ENCODE measurements at regions not wholly inside any gene's neighbourhood (a gene's known extent, or its start where the extent isn't known, plus 50 kb on each side); places are given as distances from the start of the nearest gene placed in this dataset.
"Not testable (repeated sequence)": the region's sequence is repeated elsewhere in the genome, so short reads cannot be mapped to it uniquely, and the experiment has no call there.

DNA sequence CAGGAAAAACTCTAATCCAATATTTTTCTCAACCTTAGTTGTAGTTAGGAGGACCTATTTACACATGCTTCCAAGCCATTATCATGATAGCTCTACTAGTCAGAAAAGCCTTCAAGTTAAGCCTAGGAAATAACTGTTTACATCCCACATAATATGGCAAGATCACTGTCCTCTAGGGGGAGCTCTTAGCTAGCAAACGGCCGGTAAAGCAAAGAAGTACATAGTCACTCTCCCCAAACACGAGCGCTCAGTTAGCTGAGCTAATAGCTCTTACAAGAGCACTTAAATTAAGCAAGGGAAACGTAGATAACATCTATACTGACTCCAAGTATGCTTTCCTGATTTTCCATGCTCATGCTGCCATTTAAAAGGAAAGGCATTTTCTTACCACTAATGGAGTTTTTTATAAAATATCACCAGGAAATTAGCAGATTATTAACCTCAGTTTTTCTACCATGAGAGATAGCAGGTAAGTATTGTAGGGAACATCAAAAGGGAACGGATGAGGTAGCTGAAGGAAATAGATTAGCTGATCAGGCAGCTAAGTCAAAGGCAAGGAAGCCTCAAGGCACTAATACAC, 100.6 kb upstream of the PABPC3 start:
- peak; percentile 91 for DNase-seq (ENCODE audit: low spot score)

DNA sequence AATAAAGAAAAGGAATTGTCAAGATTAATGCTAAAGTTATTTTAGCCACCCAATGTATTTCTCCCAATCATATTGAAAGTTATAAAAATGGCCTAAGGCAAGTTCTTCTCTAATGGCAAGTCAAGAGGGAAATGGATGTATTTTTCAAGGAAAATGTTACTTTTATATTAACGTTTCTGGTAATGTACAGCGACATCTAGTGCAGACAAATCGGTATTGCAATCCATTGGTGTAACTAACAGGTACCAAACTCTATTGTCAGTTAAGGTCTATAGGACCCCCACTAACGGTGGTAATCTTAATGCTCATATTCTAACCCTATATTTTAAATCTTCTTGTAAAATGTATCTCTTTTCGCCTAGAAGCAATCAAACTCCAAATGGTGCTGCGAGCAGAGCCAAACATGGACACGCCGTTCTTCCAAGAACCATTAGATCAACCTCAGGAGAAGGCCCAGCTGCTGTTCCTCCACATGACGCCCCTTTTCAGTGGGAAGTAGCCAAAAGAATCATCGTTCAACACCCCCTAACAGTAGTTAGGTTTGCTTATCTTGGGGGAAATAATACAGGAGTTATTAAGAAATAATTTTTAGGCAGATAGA, 98.5 kb upstream of the PABPC3 start:
- DNase-seq (ENCODE audit: low spot score), result peak; percentile 52

DNA sequence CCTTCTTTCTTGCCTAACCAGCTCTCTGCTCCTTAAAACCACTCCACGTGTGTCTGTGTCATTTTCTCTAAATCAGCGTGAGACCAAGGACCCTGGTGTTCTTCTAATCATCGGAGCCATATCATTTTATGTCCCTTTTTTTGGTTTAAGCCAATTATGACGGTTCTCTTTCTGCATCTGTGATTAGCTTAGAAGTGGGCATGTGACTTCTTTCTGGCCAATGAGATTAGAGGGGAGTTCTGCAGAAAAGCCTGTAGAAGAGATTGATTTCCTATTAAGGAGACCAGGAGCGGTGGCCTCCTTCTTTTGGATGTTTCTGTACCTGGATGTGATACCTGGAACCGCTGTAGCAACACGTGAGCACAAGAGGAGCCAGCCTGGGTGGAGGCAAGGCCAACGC, 97.5 kb upstream of the PABPC3 start:
- DNase-seq (ENCODE audit: low spot score), result no peak

DNA sequence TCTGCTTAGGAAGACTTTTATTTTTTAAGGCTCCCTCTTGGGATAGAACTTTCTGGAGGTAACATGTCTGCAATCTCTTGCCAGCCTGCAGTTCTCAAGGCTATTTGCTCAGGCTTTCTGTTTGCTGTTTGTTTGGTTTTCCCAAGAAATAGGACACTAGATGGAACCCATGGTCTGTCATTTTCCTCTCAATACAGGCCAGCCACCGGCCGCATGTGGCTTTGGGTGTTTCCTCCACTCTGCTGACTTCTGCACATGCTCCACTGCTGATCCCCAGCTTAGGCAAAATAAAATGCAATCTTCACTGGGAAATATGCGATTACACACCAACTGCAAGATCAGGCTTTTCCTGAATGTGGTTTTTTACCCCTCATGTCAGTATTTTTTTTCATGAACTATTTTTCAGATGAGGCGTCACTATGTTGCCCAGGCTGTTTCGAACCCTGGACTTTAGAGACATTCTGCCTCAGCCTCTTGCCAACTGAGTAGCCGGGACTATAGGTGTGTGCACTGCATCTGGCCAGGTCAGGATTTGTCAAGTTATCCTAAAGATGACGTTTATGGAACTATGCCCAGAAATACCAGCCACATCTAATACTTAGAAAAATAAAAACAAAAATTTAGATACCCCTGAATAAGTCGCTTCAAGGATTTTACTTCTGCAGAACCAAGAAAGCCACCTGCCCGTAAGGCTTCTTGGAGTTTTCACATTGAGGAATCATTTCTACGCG, 94.3 kb upstream of the PABPC3 start:
- DNase-seq (ENCODE audit: low spot score), result no peak

DNA sequence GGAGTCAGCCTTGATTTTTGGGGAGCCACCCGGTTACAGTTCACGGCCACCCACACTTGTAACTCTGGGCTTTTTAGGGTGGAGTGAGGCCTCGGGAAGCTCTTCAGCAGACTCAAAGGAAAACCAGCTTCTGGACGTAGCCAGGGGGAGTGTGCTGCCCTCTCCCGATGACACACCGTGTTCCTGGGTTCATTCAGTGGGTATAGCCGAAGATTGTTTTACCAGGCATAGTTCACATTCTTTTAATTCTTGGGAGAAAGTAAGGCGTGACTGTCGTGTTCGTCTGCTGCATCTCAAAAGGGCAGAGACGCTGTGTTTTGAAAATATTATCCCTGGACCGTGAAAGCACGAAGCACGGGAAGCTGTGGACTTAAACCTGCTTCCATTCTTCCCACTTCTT, 93.6 kb upstream of the PABPC3 start:
- DNase-seq (ENCODE audit: low spot score), result not testable (repeated sequence)

DNA sequence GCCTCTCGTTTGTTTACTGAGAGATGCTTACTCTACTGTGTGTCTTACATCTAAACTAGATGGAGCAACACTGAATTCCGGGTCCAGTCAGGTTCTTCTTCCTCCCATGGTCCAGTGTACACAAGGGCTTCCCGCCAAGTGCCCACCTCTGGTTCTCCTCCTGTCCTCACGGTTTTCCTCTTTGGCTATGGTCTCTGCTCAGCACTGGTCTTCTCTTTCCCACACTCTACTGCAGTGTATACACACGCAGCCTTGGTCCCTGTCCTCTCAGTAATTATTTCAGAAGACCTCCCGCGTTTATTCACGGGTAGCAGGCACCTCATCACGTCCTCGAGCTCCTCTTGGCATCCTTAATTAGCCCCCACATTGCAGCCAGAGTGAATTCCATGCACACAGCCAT, 91.4 kb upstream of the PABPC3 start:
- DNase-seq (ENCODE audit: low spot score), result not testable (repeated sequence)

DNA sequence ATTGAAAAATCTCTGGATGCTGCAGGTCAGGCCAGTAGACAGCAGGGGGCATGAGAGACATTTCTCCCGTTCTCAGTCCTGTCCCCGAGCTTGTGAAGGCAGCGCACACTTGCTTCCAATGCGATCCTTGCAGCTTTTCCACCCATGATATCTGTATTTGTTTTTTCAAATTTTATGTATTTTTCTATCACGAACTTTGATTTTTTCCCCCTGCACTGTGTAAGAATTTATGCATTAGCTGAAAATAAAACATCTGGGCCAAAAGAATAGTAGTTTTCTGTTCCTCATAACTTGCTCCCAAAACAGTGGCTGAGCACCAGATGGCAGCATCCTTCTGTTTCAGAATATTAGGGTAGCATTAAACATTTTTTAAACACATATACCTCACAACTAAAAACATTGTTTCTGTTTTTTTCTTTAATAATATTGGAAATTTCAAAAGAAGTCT, 90.9 kb upstream of the PABPC3 start:
- DNase-seq (ENCODE audit: low spot score), result peak; percentile 55

DNA sequence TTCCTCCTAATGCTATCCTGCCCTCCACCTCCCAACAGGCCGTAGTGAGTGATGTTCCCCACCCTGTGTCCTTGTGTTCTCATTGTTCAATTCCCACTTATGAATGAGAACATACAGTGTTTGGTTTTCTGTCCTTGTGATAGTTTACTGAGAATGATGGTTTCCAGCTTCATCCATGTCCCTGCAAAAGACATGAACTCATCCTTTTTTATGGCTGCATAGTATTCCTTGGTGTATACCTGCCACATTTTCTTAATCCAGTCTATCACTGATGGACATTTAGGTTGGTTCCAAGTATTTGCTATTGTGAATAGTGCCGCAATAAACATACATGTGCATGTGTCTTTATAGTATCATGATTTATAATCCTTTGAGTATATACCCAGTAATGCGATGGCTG, 88.5 kb upstream of the PABPC3 start:
- DNase-seq (ENCODE audit: low spot score), result not testable (repeated sequence)

DNA sequence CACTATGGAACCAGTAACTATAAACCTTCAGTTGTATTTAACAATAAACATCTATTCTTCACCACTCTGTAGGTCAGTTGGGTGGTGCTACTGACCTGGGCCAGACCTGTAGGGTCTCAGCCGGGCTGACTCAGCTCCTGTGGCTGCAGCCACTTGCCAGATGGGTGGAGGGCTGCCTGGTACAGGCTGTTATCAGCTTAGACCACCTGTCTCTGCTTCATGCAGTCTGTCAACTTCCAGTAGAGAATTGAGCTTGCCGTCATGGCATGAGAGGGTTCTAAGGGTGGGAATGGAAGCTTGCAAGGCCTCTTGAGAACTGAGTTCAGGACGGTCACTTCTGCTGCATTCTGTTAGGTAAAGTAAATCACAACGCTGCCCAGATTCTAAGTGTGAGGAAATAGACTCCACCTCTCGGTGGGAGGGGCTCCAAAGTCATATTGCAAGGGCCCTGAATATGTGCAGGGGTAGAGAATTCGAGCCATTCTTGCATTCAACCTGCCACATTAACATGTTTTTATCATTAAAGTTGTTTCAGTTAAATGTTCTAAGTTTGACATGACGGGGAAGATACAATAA, 81.5 kb upstream of the PABPC3 start:
- not testable (repeated sequence) for DNase-seq (ENCODE audit: low spot score)

DNA sequence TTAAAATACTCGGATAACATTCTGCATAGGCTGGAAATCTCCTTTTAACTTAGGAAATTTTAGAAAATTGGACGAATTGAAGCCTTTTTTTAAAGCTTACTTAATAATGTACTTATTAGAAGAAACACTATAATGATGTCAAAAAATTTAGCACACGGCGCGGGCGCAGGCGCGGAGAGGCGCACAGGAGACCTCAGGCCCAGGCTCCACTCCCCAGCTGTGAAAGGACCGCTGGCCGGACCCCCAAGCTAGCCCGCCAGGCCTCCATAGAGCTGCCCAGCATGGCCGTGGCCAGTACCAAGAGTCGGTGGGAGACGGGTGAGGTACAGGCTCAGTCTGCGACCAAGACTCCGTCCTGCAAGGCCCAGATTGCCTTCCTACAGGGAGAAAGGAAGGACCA, 78.8 kb upstream of the PABPC3 start:
- DNase-seq (ENCODE audit: low spot score), result not testable (repeated sequence)

DNA sequence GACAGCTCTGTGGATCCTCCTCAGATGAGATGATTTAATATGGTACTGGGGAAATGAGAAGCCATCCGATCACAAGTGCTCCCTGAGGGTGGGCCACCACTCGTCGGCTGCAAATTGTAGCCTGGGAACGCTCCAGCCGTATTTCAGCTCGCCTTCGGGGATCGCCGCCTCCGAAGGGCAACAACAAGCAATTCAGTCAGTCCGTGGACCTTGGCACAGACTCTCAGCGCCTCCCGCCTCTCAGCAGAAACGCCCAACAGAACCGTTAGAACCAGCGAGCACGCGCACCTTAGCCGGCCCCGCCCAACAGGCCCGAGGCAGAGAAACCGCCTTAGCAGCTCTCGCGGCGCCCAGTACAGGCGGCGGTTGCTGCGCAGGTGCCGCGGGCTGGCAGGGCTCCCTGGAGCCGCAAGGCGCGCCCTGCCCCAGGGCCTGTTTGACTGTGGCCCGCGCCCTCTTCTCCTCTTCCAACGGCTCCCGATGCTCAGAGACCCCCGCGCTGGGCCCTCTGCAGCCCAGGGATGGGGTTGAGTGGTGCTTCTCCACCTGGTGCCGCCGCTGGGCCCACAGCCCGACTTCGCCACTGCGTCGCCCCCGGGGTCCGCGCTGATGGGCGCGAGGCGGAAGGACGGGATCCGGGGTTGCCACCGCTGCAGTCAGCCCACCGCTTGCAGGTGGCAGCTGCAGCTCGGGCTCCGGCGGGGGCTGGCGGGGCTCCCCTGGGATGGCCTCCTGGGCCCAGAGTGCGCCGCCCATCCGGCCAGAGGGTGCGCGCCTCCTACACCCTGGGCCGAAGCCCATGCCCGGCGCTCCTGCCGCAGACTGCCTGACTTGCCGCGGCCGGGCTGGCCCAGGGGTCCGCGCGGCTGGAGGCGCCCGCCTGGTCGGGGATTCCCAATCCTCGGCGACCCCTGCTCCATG, 77.9 kb upstream of the PABPC3 start:
- peak; percentile 78 for DNase-seq (ENCODE audit: low spot score)

DNA sequence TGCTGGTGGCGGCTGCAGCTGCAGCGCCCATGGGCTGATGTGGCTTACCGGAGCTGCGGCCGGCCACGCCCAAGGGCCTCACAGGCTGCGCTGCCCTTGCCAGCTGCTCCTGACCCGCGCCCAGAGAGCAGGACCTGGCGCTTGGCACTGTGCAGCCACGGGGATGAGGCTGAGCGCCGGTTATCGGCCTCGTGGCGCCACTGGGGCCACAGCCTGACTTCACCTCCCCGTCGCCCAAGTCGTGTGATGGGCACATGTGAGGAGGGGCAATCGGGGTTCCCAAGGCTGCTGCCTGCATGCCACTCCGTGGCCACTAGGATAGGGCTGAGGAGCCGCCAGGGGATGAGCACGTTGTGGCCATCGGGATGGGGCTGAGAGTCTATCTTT, 77.2 kb upstream of the PABPC3 start:
- DNase-seq (ENCODE audit: low spot score), result no peak

DNA sequence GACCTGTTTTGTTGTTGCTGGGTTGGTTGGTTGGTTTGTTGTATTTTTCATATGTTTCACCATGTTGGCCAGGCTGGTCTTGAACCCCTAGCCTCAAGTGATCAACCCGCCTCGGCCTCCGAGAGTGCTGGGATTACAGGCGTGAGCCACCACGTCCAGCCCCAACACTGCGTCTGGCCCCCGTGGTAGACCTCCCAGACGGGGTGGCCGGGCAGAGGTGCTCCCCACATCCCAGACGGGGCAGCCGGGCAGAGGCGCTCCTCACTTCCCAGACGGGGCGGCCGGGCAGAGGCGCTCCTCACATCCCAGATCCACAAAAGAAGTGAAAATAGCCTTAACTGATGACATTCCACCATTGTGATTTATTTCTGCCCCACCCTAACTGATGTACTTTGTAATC, 76.2 kb upstream of the PABPC3 start:
- not testable (repeated sequence) for DNase-seq (ENCODE audit: low spot score)

DNA sequence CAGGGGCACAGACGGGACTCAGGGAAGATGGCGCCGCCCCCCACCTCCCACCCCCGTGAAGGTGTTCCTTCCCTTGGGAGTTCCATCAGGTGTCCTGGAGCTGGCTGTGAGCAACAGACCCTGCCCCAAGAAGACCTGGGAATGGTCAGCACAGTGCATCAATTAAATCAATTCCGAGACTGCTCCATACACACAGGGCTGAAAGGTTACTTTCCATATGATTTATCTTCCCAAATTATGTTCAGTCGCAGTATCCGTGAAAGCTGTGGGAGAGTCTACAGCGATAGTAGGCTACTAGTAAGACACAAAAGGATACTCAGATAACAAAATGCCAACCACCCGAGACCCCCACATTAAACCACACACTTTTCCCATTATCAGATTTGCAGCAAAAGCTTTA, 71.8 kb upstream of the PABPC3 start:
- no peak for DNase-seq (ENCODE audit: low spot score)

DNA sequence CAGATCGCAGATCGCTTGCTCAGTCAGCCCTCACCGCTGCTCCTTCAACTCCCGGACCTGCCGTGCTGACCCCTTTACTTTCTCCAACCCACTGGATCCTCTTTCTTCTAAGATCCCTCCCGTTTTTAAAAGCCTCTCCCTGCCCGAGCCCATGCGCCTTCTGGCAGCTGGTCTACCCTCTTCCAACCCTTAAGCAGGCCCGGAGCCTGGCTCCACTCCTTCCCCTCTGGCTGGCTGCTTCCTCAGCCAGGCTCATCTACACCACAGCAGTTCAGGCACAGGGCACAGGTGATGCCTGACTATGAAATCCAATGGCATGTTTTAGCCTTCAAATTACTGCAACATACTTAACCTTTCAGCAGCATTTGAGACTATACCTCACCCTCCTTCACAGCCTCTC, 63.8 kb upstream of the PABPC3 start:
- no peak for DNase-seq (ENCODE audit: low spot score)

DNA sequence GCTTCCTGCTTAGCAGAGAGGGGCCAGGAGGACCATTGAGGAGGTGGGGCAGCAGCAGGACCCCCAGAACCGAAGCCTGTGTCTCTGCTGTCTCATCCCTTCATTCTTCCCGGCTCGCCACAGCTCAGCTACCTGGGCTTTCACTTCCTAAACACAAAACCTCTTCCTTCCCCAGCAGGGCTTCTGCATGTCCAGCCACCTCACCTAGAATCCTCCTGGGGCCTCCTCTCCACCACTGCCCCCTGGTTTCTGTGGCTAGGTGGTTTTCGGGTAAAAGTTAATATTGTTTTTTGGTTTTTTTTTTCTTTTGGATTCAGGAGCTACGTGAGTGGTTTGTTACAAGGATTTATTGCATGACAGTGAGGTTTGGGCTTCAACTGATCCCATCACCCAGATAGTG, 61.8 kb upstream of the PABPC3 start:
- no peak for DNase-seq (ENCODE audit: low spot score)

DNA sequence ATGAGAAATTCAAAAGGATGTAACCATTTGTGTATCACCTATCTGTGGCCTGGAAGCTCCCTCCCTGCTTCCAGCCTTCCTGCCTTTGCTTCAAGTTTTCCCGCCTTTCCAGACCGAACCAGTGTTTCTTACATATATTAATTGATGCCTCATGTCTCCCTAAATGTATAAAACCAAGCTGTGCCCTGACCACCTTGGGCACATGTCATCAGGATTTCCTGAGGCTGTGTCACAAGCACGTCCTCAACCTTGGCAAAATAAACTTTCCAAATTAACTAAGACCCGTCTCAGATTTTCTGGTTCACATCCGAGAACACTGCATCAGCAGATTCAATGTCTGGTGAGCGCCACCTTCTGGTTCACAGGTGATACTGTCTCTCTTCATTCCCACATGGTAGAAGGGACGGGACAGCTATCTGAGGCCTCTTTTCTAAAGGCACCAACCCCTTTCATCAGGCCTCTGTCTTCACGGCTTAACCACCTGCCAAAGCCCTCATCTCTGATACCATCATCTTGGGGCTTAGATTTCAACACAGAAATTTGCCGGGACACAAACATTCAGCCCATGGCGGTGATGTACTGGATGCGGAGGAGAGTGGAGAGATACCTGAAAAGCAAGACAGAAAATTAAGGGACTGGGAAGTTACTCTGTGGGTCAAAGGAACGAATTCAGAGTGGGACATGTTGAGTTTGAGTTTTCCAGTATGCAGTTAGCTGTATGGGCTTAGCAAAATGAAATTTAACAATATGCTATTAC, 58.7 kb upstream of the PABPC3 start:
- peak; percentile 78 for DNase-seq (ENCODE audit: low spot score)

DNA sequence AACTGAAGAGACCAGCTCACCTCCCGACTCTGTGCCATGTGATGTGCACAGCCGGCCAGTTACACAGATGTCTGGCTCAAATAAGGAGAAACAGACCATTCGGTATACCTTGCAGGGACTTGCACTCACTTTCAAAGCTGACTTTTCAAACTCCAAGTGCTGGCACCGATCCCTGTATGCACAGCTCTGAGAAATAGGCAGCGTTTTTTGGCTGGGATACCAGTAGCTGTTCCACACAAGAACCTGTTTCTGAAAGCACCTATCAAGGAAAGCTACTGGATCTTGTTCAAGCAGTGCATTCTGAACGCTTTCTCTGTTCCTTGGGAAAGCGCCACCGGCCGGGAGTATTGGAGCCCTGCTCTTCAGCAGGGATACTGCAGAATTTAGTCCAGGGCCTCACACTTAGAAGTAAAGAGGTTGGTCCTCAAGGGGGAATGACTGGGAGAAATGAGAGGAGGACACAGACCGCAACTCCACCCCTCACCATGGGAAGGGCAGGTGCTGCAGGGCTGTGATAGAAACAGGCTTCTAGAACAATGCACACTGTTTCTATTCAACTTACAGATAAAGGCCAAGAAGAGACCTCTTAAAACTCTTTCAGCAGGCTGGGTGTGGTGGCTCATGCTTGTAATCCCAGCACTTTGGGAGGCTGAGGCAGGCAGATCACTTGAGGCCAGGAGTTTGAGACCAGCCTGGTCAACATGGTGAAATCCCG, 53.6 kb upstream of the PABPC3 start:
- DNase-seq (ENCODE audit: low spot score), result no peak

DNA sequence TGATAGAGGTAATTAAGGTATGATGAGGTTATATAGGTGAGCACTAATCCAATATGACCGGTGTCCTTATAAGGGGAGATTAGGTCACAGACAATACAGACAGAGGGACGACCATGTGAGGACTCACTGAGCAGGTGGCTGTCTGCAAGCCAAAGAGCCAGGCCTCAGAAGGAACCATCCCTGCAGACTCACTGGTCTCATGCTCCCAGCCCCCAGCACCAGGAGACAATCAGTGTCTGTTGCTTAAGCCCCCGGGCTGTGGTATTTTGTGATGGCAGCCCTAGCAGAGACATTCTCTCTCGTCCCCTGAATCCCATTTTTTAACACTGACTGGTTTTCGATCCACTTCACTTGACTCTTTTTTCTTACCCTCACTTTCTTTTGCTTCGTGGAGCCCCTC, 51.9 kb upstream of the PABPC3 start:
- no peak for DNase-seq (ENCODE audit: low spot score)
